HCT116 (cell line): ENCODE measurements at regions not wholly inside any gene's neighbourhood (a gene's known extent, or its start where the extent isn't known, plus 50 kb on each side); places are given as distances from the start of the nearest gene placed in this dataset.

ENCODE experiments used
- ELF1 ChIP-seq: IDR thresholded peaks from 2 replicates; pipeline ENCODE4 v1.6.1; 2012; ENCODE audit warnings: low read depth, borderline replicate concordance
- EZH2 ChIP-seq: fragments of 200-600 bp; sonication (generic); IDR thresholded peaks from 2 replicates; pipeline ENCODE4 v1.6.1; 2017; ENCODE audit warnings: antibody characterized with exemption, mixed run types
- POLR2A ChIP-seq: IDR thresholded peaks from 2 replicates; pipeline ENCODE4 v1.7.0; 2011; ENCODE audit warnings: borderline replicate concordance; ENCODE audit not compliant: insufficient read depth, insufficient read length; ENCODE audit errors: extremely low read depth
- POLR2AphosphoS5 ChIP-seq: IDR thresholded peaks from 2 replicates; pipeline ENCODE4 v1.6.1; 2011; ENCODE audit warnings: mild to moderate bottlenecking, low read depth, low read length, moderate library complexity
- YY1 ChIP-seq: IDR thresholded peaks from 2 replicates; pipeline ENCODE4 v1.6.1; 2011; ENCODE audit warnings: low read length, low read depth, moderate library complexity, mild to moderate bottlenecking; ENCODE audit not compliant: insufficient replicate concordance; ENCODE audit errors: extremely low read depth
- ZNF274 ChIP-seq: fragments of 200-500 bp; sonication (Bioruptor generic); IDR thresholded peaks from 2 replicates; pipeline ENCODE4 v1.6.1; 2014; ENCODE audit warnings: mild to moderate bottlenecking, low read depth, low read length, inconsistent platforms
- TF ChIP-seq, protein P1 (sequence below), 3 experiments: fragments of 200-600 bp in 1 of 3; sonication (generic) in 1 of 3; IDR thresholded peaks in 2 of 3; conservative IDR thresholded peaks in 1 of 3; 2 replicates each; pipeline ENCODE4 v1.5.1; 2012 to 2017; ENCODE audit warnings: low read depth in 2 of 3, low read length in 2 of 3, antibody characterized with exemption in 1 of 3, borderline replicate concordance in 1 of 3, control low read depth in 1 of 3, mild to moderate bottlenecking in 1 of 3, mixed read lengths in 1 of 3, mixed run types in 1 of 3, moderate library complexity in 1 of 3; ENCODE audit not compliant: insufficient read depth in 1 of 3
- TF ChIP-seq, protein P2 (sequence below): IDR thresholded peaks from 2 replicates; pipeline ENCODE4 v1.6.1; 2012
- TF ChIP-seq, protein P3 (sequence below): IDR thresholded peaks from 2 replicates; pipeline ENCODE4 v1.6.1; 2012

- TF ChIP-seq POLR2A = no peak
- no peak for TF ChIP-seq YY1
- TF ChIP-seq, protein P1, sequence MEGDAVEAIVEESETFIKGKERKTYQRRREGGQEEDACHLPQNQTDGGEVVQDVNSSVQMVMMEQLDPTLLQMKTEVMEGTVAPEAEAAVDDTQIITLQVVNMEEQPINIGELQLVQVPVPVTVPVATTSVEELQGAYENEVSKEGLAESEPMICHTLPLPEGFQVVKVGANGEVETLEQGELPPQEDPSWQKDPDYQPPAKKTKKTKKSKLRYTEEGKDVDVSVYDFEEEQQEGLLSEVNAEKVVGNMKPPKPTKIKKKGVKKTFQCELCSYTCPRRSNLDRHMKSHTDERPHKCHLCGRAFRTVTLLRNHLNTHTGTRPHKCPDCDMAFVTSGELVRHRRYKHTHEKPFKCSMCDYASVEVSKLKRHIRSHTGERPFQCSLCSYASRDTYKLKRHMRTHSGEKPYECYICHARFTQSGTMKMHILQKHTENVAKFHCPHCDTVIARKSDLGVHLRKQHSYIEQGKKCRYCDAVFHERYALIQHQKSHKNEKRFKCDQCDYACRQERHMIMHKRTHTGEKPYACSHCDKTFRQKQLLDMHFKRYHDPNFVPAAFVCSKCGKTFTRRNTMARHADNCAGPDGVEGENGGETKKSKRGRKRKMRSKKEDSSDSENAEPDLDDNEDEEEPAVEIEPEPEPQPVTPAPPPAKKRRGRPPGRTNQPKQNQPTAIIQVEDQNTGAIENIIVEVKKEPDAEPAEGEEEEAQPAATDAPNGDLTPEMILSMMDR (IDR thresholded peaks at IDR 0.05 in 2 of 3, conservative IDR thresholded peaks at IDR 0.05 in 1 of 3; ENCODE audit: borderline replicate concordance in 1 of 3, insufficient read depth in 1 of 3, low read depth in 2 of 3, low read length in 2 of 3) = no peak
- no peak for TF ChIP-seq POLR2AphosphoS5
- TF ChIP-seq EZH2 = no peak
- TF ChIP-seq, protein P2, sequence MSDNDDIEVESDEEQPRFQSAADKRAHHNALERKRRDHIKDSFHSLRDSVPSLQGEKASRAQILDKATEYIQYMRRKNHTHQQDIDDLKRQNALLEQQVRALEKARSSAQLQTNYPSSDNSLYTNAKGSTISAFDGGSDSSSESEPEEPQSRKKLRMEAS = no peak
- TF ChIP-seq ELF1 = no peak
- TF ChIP-seq, protein P3, sequence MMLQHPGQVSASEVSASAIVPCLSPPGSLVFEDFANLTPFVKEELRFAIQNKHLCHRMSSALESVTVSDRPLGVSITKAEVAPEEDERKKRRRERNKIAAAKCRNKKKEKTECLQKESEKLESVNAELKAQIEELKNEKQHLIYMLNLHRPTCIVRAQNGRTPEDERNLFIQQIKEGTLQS = no peak
- no peak for TF ChIP-seq ZNF274
These were observed 141.0 kb upstream of the AGTR1 start for GRCh38 chr3:148556664-148557063.
